ENCODE measurements at regions not wholly inside any gene's neighbourhood (a gene's known extent, or its start where the extent isn't known, plus 50 kb on each side); places are given as distances from the start of the nearest gene placed in this dataset.
"Not testable (repeated sequence)": the region's sequence is repeated elsewhere in the genome, so short reads cannot be mapped to it uniquely, and the experiment has no call there.

- ChIA-PET POLR2A (no interaction called here), CTCF (no interaction called here)
- no peak for DNase-seq (ENCODE audit: low read depth, low spot score)
- Histone ChIP-seq H3K27ac (ENCODE audit: low read depth, low read length) (no peak overlapping the region), H3K9me3 (ENCODE audit: control insufficient read depth, insufficient read depth, low read length) (peaks cover 23% of the 10 kb centered on the region), H3K4me3 (ENCODE audit: low read depth, low read length) (no peak overlapping the region), H3K27me3 (ENCODE audit: control insufficient read depth, insufficient read depth, low read length) (no peaks in the 10 kb centered on the region)
- no peak for TF ChIP-seq CTCF (IDR thresholded peaks at IDR 0.05; ENCODE audit: low read depth, low read length)
These were observed 1203.0 kb downstream of the AACS start for GRCh38 chr12:126268222-126268621.

- CTCF ChIA-PET, result no interaction called here
- H3K27me3 ChIP-seq (ENCODE audit: control insufficient read depth, insufficient read depth, low read length), result no peaks in the 10 kb centered on the region
- TF ChIP-seq CTCF (IDR thresholded peaks at IDR 0.05; ENCODE audit: low read depth, low read length), result no peak
- H3K4me3 ChIP-seq (ENCODE audit: low read depth, low read length), result no peak overlapping the region
- POLR2A ChIA-PET, result no interaction called here
- H3K9me3 ChIP-seq (ENCODE audit: control insufficient read depth, insufficient read depth, low read length), result peaks cover 21% of the 10 kb centered on the region
- no peak overlapping the region for H3K27ac ChIP-seq (ENCODE audit: low read depth, low read length)
- no peak for DNase-seq (ENCODE audit: low read depth, low spot score)
These were observed 1205.9 kb downstream of the AACS start for GRCh38 chr12:126271159-126271558.

GRCh38 chr12:126282691-126283090 is 1217.5 kb downstream of the AACS start:
- CTCF ChIA-PET, result no interaction called here
- Histone ChIP-seq H3K27ac (ENCODE audit: low read depth, low read length) (no peak overlapping the region), H3K4me3 (ENCODE audit: low read depth, low read length) (no peak overlapping the region), H3K27me3 (ENCODE audit: control insufficient read depth, insufficient read depth, low read length) (no peaks in the 10 kb centered on the region), H3K9me3 (ENCODE audit: control insufficient read depth, insufficient read depth, low read length) (peaks cover 19% of the 10 kb centered on the region; the same call in 1 of the 2 replicates)
- TF ChIP-seq CTCF (IDR thresholded peaks at IDR 0.05; ENCODE audit: low read depth, low read length), result no peak
- DNase-seq (ENCODE audit: low read depth, low spot score), result no peak
- POLR2A ChIA-PET, result no interaction called here

GRCh38 chr12:126286203-126286602 is 1221.0 kb downstream of the AACS start:
- DNase-seq (ENCODE audit: low read depth, low spot score), result no peak
- no peak for TF ChIP-seq CTCF (IDR thresholded peaks at IDR 0.05; ENCODE audit: low read depth, low read length)
- no peaks in the 10 kb centered on the region for H3K27me3 ChIP-seq (ENCODE audit: control insufficient read depth, insufficient read depth, low read length)
- H3K4me3 ChIP-seq (ENCODE audit: low read depth, low read length), result no peak overlapping the region
- peaks cover 9% of the 10 kb centered on the region; the same call in 1 of the 2 replicates for H3K9me3 ChIP-seq (ENCODE audit: control insufficient read depth, insufficient read depth, low read length)
- no peak overlapping the region for H3K27ac ChIP-seq (ENCODE audit: low read depth, low read length)
- ChIA-PET CTCF (no interaction called here), POLR2A (no interaction called here)

GRCh38 chr12:126290456-126290855 is 1225.2 kb downstream of the AACS start:
- peaks cover 17% of the 10 kb centered on the region for H3K9me3 ChIP-seq (ENCODE audit: control insufficient read depth, insufficient read depth, low read length)
- no peak overlapping the region for H3K4me3 ChIP-seq (ENCODE audit: low read depth, low read length)
- no peak overlapping the region for H3K27ac ChIP-seq (ENCODE audit: low read depth, low read length)
- TF ChIP-seq CTCF (IDR thresholded peaks at IDR 0.05; ENCODE audit: low read depth, low read length), result no peak
- POLR2A ChIA-PET, result no interaction called here
- H3K27me3 ChIP-seq (ENCODE audit: control insufficient read depth, insufficient read depth, low read length), result no peaks in the 10 kb centered on the region
- CTCF ChIA-PET, result no interaction called here
- no peak for DNase-seq (ENCODE audit: low read depth, low spot score)

GRCh38 chr12:126291987-126292386 is 1226.8 kb downstream of the AACS start:
- CTCF ChIA-PET; POLR2A ChIA-PET; H3K4me3 ChIP-seq (ENCODE audit: low read depth, low read length): not testable (repeated sequence)

More at GRCh38 chr12:126291987-126292386, 1226.8 kb downstream of the AACS start:
- not testable (repeated sequence) for H3K27ac ChIP-seq (ENCODE audit: low read depth, low read length); DNase-seq (ENCODE audit: low read depth, low spot score); H3K27me3 ChIP-seq (ENCODE audit: control insufficient read depth, insufficient read depth, low read length)
- H3K9me3 ChIP-seq (ENCODE audit: control insufficient read depth, insufficient read depth, low read length), result peaks cover 12% of the 10 kb centered on the region
